ENCODE measurements at regions not wholly inside any gene's neighbourhood (a gene's known extent, or its start where the extent isn't known, plus 50 kb on each side); places are given as distances from the start of the nearest gene placed in this dataset.

- H3K36me3 ChIP-seq (ENCODE audit: insufficient read depth, low read length), result no peaks in the 10 kb centered on the region
- no peaks in the 10 kb centered on the region for H3K27me3 ChIP-seq (ENCODE audit: control insufficient read depth in 1 of 2, insufficient read depth in 2 of 2, low read length in 2 of 2)
- no peaks in the 10 kb centered on the region for H3K9me3 ChIP-seq (ENCODE audit: low read length)
- no peak overlapping the region for H3K4me3 ChIP-seq (ENCODE audit: low read depth in 1 of 2, low read length in 2 of 2)
- peaks cover 19% of the 10 kb centered on the region for H3K4me1 ChIP-seq (ENCODE audit: insufficient read depth, low read length)
- no peak overlapping the region for H3K27ac ChIP-seq (ENCODE audit: low read depth, low read length)
- no peak overlapping the region for H3K9ac ChIP-seq (ENCODE audit: low read length)
Measured at GRCh38 chr13:76795701-76796695, 90.2 kb downstream of the KCTD12 start.

- no peak overlapping the region for H3K27ac ChIP-seq (ENCODE audit: low read depth, low read length)
- H3K9me3 ChIP-seq (ENCODE audit: low read length), result no peaks in the 10 kb centered on the region
- no peaks in the 10 kb centered on the region for H3K27me3 ChIP-seq (ENCODE audit: control insufficient read depth in 1 of 2, insufficient read depth in 2 of 2, low read length in 2 of 2)
- H3K4me3 ChIP-seq (ENCODE audit: low read depth in 1 of 2, low read length in 2 of 2), result no peak overlapping the region
- H3K9ac ChIP-seq (ENCODE audit: low read length), result no peak overlapping the region
- H3K36me3 ChIP-seq (ENCODE audit: insufficient read depth, low read length), result no peaks in the 10 kb centered on the region
- H3K4me1 ChIP-seq (ENCODE audit: insufficient read depth, low read length), result peaks cover 22% of the 10 kb centered on the region
Measured at GRCh38 chr13:76792731-76793347, 93.4 kb downstream of the KCTD12 start.

- Histone ChIP-seq H3K36me3 (ENCODE audit: insufficient read depth, low read length) (no peaks in the 10 kb centered on the region), H3K27ac (ENCODE audit: low read depth, low read length) (no peak overlapping the region), H3K9me3 (ENCODE audit: low read length) (no peaks in the 10 kb centered on the region), H3K9ac (ENCODE audit: low read length) (no peak overlapping the region), H3K4me3 (ENCODE audit: low read depth in 1 of 2, low read length in 2 of 2) (no peak overlapping the region), H3K4me1 (ENCODE audit: insufficient read depth, low read length) (peaks cover 22% of the 10 kb centered on the region), H3K27me3 (ENCODE audit: control insufficient read depth in 1 of 2, insufficient read depth in 2 of 2, low read length in 2 of 2) (no peaks in the 10 kb centered on the region)
Measured at GRCh38 chr13:76790980-76791819, 95.0 kb downstream of the KCTD12 start.

GRCh38 chr13:76790526-76790925, 95.7 kb downstream of the KCTD12 start:
- no peaks in the 10 kb centered on the region for H3K9me3 ChIP-seq (ENCODE audit: low read length)
- H3K4me1 ChIP-seq (ENCODE audit: insufficient read depth, low read length), result peaks cover 22% of the 10 kb centered on the region
- H3K9ac ChIP-seq (ENCODE audit: low read length), result no peak overlapping the region
- H3K36me3 ChIP-seq (ENCODE audit: insufficient read depth, low read length), result no peaks in the 10 kb centered on the region
- no peaks in the 10 kb centered on the region for H3K27me3 ChIP-seq (ENCODE audit: control insufficient read depth in 1 of 2, insufficient read depth in 2 of 2, low read length in 2 of 2)
- no peak overlapping the region for H3K4me3 ChIP-seq (ENCODE audit: low read depth in 1 of 2, low read length in 2 of 2)
- no peak overlapping the region for H3K27ac ChIP-seq (ENCODE audit: low read depth, low read length)

- Histone ChIP-seq H3K36me3 (ENCODE audit: insufficient read depth, low read length) (no peaks in the 10 kb centered on the region), H3K4me1 (ENCODE audit: insufficient read depth, low read length) (peaks cover 13% of the 10 kb centered on the region), H3K4me3 (ENCODE audit: low read depth in 1 of 2, low read length in 2 of 2) (no peak overlapping the region), H3K27ac (ENCODE audit: low read depth, low read length) (no peak overlapping the region), H3K9me3 (ENCODE audit: low read length) (no peaks in the 10 kb centered on the region), H3K9ac (ENCODE audit: low read length) (no peak overlapping the region), H3K27me3 (ENCODE audit: control insufficient read depth in 1 of 2, insufficient read depth in 2 of 2, low read length in 2 of 2) (no peaks in the 10 kb centered on the region)
Measured at GRCh38 chr13:76783798-76784197, 102.4 kb downstream of the KCTD12 start.

- H3K27me3 ChIP-seq (ENCODE audit: control insufficient read depth in 1 of 2, insufficient read depth in 2 of 2, low read length in 2 of 2), result no peaks in the 10 kb centered on the region
- H3K9ac ChIP-seq (ENCODE audit: low read length), result no peak overlapping the region
Measured at GRCh38 chr13:76778853-76779252, 107.4 kb downstream of the KCTD12 start.

GRCh38 chr13:76777096-76777495, 109.1 kb downstream of the KCTD12 start:
- no peaks in the 10 kb centered on the region for H3K27me3 ChIP-seq (ENCODE audit: control insufficient read depth in 1 of 2, insufficient read depth in 2 of 2, low read length in 2 of 2)
- peaks cover 23% of the 10 kb centered on the region for H3K4me1 ChIP-seq (ENCODE audit: insufficient read depth, low read length)
- no peaks in the 10 kb centered on the region for H3K9me3 ChIP-seq (ENCODE audit: low read length)
- H3K27ac ChIP-seq (ENCODE audit: low read depth, low read length), result no peak overlapping the region
- H3K36me3 ChIP-seq (ENCODE audit: insufficient read depth, low read length), result no peaks in the 10 kb centered on the region
- H3K9ac ChIP-seq (ENCODE audit: low read length), result no peak overlapping the region
- no peak overlapping the region for H3K4me3 ChIP-seq (ENCODE audit: low read depth in 1 of 2, low read length in 2 of 2)

More at GRCh38 chr13:76778853-76779252, 107.4 kb downstream of the KCTD12 start:
- Histone ChIP-seq H3K9me3 (ENCODE audit: low read length) (no peaks in the 10 kb centered on the region), H3K36me3 (ENCODE audit: insufficient read depth, low read length) (no peaks in the 10 kb centered on the region), H3K4me3 (ENCODE audit: low read depth in 1 of 2, low read length in 2 of 2) (no peak overlapping the region), H3K27ac (ENCODE audit: low read depth, low read length) (no peak overlapping the region), H3K4me1 (ENCODE audit: insufficient read depth, low read length) (peaks cover 23% of the 10 kb centered on the region)

- H3K4me1 ChIP-seq (ENCODE audit: insufficient read depth, low read length), result peaks cover 21% of the 10 kb centered on the region
- H3K27ac ChIP-seq (ENCODE audit: low read depth, low read length), result no peak overlapping the region
Measured at GRCh38 chr13:76775088-76775740, 111.0 kb downstream of the KCTD12 start.

GRCh38 chr13:76773448-76774094, 112.6 kb downstream of the KCTD12 start:
- Histone ChIP-seq H3K4me3 (ENCODE audit: low read depth in 1 of 2, low read length in 2 of 2) (no peak overlapping the region), H3K27me3 (ENCODE audit: control insufficient read depth in 1 of 2, insufficient read depth in 2 of 2, low read length in 2 of 2) (no peaks in the 10 kb centered on the region), H3K9ac (ENCODE audit: low read length) (no peak overlapping the region), H3K4me1 (ENCODE audit: insufficient read depth, low read length) (peaks cover 27% of the 10 kb centered on the region), H3K27ac (ENCODE audit: low read depth, low read length) (no peak overlapping the region), H3K36me3 (ENCODE audit: insufficient read depth, low read length) (no peaks in the 10 kb centered on the region), H3K9me3 (ENCODE audit: low read length) (no peaks in the 10 kb centered on the region)

More at GRCh38 chr13:76775088-76775740, 111.0 kb downstream of the KCTD12 start:
- Histone ChIP-seq H3K36me3 (ENCODE audit: insufficient read depth, low read length) (no peaks in the 10 kb centered on the region), H3K9ac (ENCODE audit: low read length) (no peak overlapping the region), H3K9me3 (ENCODE audit: low read length) (no peaks in the 10 kb centered on the region), H3K27me3 (ENCODE audit: control insufficient read depth in 1 of 2, insufficient read depth in 2 of 2, low read length in 2 of 2) (no peaks in the 10 kb centered on the region), H3K4me3 (ENCODE audit: low read depth in 1 of 2, low read length in 2 of 2) (no peak overlapping the region)

GRCh38 chr13:76772241-76772640, 114.0 kb downstream of the KCTD12 start:
- H3K9me3 ChIP-seq (ENCODE audit: low read length), result no peaks in the 10 kb centered on the region
- H3K4me1 ChIP-seq (ENCODE audit: insufficient read depth, low read length), result peaks cover 33% of the 10 kb centered on the region
- H3K36me3 ChIP-seq (ENCODE audit: insufficient read depth, low read length), result no peaks in the 10 kb centered on the region
- H3K9ac ChIP-seq (ENCODE audit: low read length), result no peak overlapping the region
- no peaks in the 10 kb centered on the region for H3K27me3 ChIP-seq (ENCODE audit: control insufficient read depth in 1 of 2, insufficient read depth in 2 of 2, low read length in 2 of 2)
- no peak overlapping the region for H3K27ac ChIP-seq (ENCODE audit: low read depth, low read length)
- H3K4me3 ChIP-seq (ENCODE audit: low read depth in 1 of 2, low read length in 2 of 2), result no peak overlapping the region
